Osteoblast (primary cell): ENCODE measurements at regions not wholly inside any gene's neighbourhood (a gene's known extent, or its start where the extent isn't known, plus 50 kb on each side); places are given as distances from the start of the nearest gene placed in this dataset.

Source experiments
- DNase-seq: peaks from one replicate; pipeline ENCODE4 v3.0.0; 2011; ENCODE audit warnings: low spot score, mixed read lengths; ENCODE audit not compliant: insufficient read length; ENCODE audit errors: missing footprints
- H2AFZ ChIP-seq: 2 replicates; pipeline ENCODE4 v1.6.0; 2011; ENCODE audit warnings: mild to moderate bottlenecking, low read length
- H3K27ac ChIP-seq: 2 replicates; pipeline ENCODE4 v1.5.1; 2011; ENCODE audit warnings: mild to moderate bottlenecking, low read depth, low read length, moderate library complexity
- H3K27me3 ChIP-seq: 2 replicates; pipeline ENCODE4 v1.6.0; 2012; ENCODE audit warnings: mild to moderate bottlenecking, control low read depth, inconsistent platforms, low read length, moderate library complexity; ENCODE audit not compliant: insufficient read depth
- H3K36me3 ChIP-seq: 2 replicates; pipeline ENCODE4 v1.5.1; 2011; ENCODE audit warnings: mild to moderate bottlenecking, low read length, control low read depth, moderate library complexity; ENCODE audit not compliant: insufficient read depth
- H3K4me1 ChIP-seq: 2 replicates; pipeline ENCODE4 v1.5.1; 2011; ENCODE audit warnings: mild to moderate bottlenecking, low read length, control low read depth, moderate library complexity; ENCODE audit not compliant: insufficient read depth
- H3K4me2 ChIP-seq: 2 replicates; pipeline ENCODE4 v1.6.0; 2011; ENCODE audit warnings: mild to moderate bottlenecking, low read length; ENCODE audit not compliant: insufficient read depth
- H3K4me3 ChIP-seq: fragments of 200-600 bp; sonication (generic); 3 replicates; pipeline ENCODE4 v1.5.1; 2012; ENCODE audit warnings: mild to moderate bottlenecking, low read length, inconsistent platforms; ENCODE audit not compliant: insufficient read depth
- H3K79me2 ChIP-seq: 2 replicates; pipeline ENCODE4 v1.6.0; 2012; ENCODE audit warnings: mild to moderate bottlenecking, low read length, control low read depth, inconsistent platforms; ENCODE audit not compliant: insufficient read depth
- H3K9me3 ChIP-seq: 2 replicates; pipeline ENCODE4 v1.5.1; 2011; ENCODE audit warnings: low read depth, low read length, control low read depth
- H4K20me1 ChIP-seq: 2 replicates; pipeline ENCODE4 v1.6.0; 2012; ENCODE audit warnings: mild to moderate bottlenecking, low read length, control low read depth; ENCODE audit not compliant: insufficient read depth
- TF ChIP-seq, protein P1 (sequence below): IDR thresholded peaks from 2 replicates; pipeline ENCODE4 v1.5.1; 2011; ENCODE audit warnings: mild to moderate bottlenecking, low read depth, low read length, moderate library complexity; ENCODE audit errors: extremely low read depth

DNA sequence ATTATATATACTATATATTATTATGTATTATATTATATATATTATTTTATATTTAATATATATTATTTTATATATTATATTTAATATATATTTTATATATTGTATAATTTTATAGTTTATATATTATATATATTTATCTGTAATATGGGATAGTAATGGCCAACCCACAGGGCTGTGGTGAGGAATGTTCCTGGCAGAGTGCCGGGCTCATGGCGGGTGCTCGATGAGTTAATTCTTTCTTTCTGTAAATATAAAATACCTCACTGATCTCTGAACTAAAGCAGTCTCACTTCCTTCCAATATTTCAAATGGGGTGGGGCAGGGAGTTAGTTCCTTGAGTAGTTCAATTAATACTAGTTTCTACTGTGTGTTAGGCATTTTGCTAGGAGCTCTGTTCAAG lies 389.4 kb downstream of the TSN start:
- TF ChIP-seq, protein P1, sequence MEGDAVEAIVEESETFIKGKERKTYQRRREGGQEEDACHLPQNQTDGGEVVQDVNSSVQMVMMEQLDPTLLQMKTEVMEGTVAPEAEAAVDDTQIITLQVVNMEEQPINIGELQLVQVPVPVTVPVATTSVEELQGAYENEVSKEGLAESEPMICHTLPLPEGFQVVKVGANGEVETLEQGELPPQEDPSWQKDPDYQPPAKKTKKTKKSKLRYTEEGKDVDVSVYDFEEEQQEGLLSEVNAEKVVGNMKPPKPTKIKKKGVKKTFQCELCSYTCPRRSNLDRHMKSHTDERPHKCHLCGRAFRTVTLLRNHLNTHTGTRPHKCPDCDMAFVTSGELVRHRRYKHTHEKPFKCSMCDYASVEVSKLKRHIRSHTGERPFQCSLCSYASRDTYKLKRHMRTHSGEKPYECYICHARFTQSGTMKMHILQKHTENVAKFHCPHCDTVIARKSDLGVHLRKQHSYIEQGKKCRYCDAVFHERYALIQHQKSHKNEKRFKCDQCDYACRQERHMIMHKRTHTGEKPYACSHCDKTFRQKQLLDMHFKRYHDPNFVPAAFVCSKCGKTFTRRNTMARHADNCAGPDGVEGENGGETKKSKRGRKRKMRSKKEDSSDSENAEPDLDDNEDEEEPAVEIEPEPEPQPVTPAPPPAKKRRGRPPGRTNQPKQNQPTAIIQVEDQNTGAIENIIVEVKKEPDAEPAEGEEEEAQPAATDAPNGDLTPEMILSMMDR = no peak
- Histone ChIP-seq H3K4me3 (no peak overlapping the region), H4K20me1 (no peaks in the 10 kb centered on the region), H3K36me3 (no peaks in the 10 kb centered on the region), H3K27me3 (no peaks in the 10 kb centered on the region), H3K79me2 (no peaks in the 10 kb centered on the region), H3K4me2 (no peak overlapping the region), H3K4me1 (no peaks in the 10 kb centered on the region), H3K27ac (no peak overlapping the region), H3K9me3 (no peaks in the 10 kb centered on the region), H2AFZ (no peak overlapping the region)
- no peak for DNase-seq

DNA sequence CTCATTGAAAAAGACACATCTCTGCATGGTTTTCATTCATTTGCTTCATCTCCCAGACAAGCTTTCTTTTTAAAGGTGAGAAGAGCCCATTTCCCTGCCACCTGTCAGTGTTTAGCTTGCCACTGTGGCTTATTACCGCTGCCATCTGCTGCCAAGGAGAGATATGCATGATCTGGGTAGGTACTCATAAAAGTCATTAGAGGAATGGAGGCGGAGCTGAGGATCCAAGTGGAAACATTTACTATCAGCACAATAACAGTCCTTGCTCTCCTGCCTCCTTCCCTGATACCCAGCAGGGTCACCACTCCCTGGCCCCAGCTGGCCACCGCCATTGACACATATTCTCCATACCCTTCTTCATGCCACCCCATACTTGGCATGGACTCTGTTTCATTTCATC lies 390.4 kb downstream of the TSN start:
- Histone ChIP-seq H3K4me2 (no peak overlapping the region), H3K27ac (no peak overlapping the region), H3K36me3 (no peaks in the 10 kb centered on the region), H2AFZ (no peak overlapping the region), H4K20me1 (no peaks in the 10 kb centered on the region), H3K27me3 (no peaks in the 10 kb centered on the region), H3K4me3 (no peak overlapping the region), H3K9me3 (no peaks in the 10 kb centered on the region), H3K79me2 (no peaks in the 10 kb centered on the region), H3K4me1 (no peaks in the 10 kb centered on the region)
- no peak for DNase-seq
- TF ChIP-seq, protein P1 = no peak

DNA sequence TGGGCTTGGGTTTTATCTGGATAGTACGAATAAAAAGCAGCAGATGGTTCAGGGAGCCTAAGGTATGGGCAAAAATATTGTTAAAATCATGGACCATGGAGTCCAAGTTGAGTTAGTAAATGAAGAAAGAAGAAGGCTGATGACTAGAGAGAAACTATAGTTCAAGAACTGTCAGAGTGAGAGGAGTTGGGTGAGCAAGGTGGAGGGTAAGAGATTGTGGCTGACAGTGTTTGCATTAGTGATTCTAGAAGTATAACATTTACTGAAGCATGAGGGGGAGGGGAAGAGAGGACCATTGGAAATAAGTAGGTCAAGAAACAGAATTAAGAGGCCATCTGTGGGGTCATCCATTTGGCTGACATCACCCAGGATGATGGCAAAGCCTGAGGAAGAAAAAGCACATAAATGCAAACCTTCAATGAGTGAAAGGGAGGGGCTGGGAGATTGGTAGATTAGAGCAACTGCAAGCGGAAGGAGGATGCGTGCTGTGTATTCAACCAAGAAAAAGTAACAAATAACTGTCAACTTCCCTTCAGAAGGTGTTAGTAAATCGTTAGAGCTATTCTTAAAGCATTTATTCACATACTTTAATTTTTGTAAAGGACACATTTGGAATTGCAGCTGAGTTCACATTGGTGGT lies 392.8 kb downstream of the TSN start:
- Histone ChIP-seq H3K27me3 (no peaks in the 10 kb centered on the region), H3K4me3 (no peak overlapping the region), H3K79me2 (no peaks in the 10 kb centered on the region), H4K20me1 (no peaks in the 10 kb centered on the region), H3K27ac (no peak overlapping the region), H3K9me3 (no peaks in the 10 kb centered on the region), H3K4me2 (no peak overlapping the region), H2AFZ (no peak overlapping the region), H3K36me3 (no peaks in the 10 kb centered on the region), H3K4me1 (no peaks in the 10 kb centered on the region)
- TF ChIP-seq, protein P1 = no peak
- DNase-seq = no peak

DNA sequence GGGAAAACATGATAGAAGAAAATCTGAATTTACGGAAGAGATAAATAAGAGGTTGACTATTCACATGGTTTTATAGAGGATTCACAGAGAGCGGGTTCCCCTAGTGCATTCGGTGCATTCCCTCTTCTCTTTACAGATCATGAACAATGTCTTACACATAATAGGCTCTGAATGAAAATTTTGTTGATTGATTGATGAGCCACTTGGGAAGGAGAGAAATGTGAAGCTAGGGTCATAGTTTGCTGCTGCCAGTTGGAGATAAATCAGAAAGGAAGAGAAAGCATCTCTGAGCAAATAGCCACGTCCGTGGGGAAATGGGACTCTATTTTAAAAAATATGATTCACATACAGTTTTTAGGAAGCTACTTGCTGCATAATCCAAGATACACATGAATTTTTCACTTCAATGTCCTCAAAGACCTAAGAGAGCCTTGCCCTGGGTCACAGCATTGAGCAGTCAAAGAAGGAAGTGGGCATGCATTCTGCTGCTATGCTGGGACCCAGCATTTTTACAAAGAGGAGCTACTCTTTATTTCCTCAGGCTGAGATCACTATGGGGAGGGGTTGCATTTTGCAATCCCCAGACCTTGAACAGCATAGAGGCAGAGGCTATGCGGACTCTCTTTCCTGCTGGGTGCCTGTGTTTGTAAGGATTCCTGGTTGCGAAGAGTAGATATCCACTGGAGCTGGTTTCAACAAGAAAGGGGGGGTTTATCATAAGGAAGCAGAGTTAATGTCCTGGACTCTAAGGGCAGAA lies 395.3 kb downstream of the TSN start:
- no peak overlapping the region for H3K4me2 ChIP-seq
- no peaks in the 10 kb centered on the region for H3K79me2 ChIP-seq
- TF ChIP-seq, protein P1 = no peak
- no peak overlapping the region for H2AFZ ChIP-seq
- H4K20me1 ChIP-seq = no peaks in the 10 kb centered on the region
- no peak for DNase-seq
- no peaks in the 10 kb centered on the region for H3K4me1 ChIP-seq
- H3K27me3 ChIP-seq = no peaks in the 10 kb centered on the region
- H3K36me3 ChIP-seq = no peaks in the 10 kb centered on the region
- no peak overlapping the region for H3K27ac ChIP-seq
- H3K9me3 ChIP-seq = no peaks in the 10 kb centered on the region
- H3K4me3 ChIP-seq = no peak overlapping the region
